ENCODE measurements at regions not wholly inside any gene's neighbourhood (a gene's known extent, or its start where the extent isn't known, plus 50 kb on each side); places are given as distances from the start of the nearest gene placed in this dataset.

- dilution Hi-C loops (cut with MboI; ENCODE audit: extremely low pct_ligation_motif_present, low sequenced_read_pairs) (no loop called here), intact Hi-C loops (cut with micrococcal nuclease) (no loop called here)
- H3K4me1 ChIP-seq (ENCODE audit: control insufficient read depth, extremely low read depth, insufficient read depth, low read length): no peaks in the 10 kb centered on the region
- H3K27me3 ChIP-seq (ENCODE audit: control insufficient read depth in 2 of 2, insufficient read depth in 2 of 2, low read length in 2 of 2): no peaks in the 10 kb centered on the region
- no peak overlapping the region for H3K27ac ChIP-seq (ENCODE audit: insufficient read depth, low read depth, low read length)
- no peak overlapping the region for H2AFZ ChIP-seq (ENCODE audit: low read depth, low read length)
- BruUV-seq (replicated peaks): no TSS peak
- no peaks in the 10 kb centered on the region for H3K9me1 ChIP-seq (replicated peaks; ENCODE audit: control insufficient read depth, extremely low read depth, insufficient read depth, low read length)
- ChIA-PET POLR2A (no interaction called here), CTCF (no interaction called here)
- DNase-seq (ENCODE audit: low read depth, low spot score): no peak
- H3K4me2 ChIP-seq (ENCODE audit: insufficient read depth, low read length): no peak overlapping the region
- FAIRE-seq: no peak
- H3K9me3 ChIP-seq (replicated peaks; ENCODE audit: control insufficient read depth, insufficient read depth, low read length): no peaks in the 10 kb centered on the region
- H3K36me3 ChIP-seq (ENCODE audit: control insufficient read depth in 2 of 2, extremely low read depth in 1 of 2, insufficient read depth in 2 of 2, low read length in 2 of 2): no peaks in the 10 kb centered on the region
- H3K9ac ChIP-seq (replicated peaks; ENCODE audit: extremely low read depth, insufficient read depth, low read length): no peak overlapping the region
- H3K79me2 ChIP-seq (ENCODE audit: control insufficient read depth, insufficient read depth, low read length): no peaks in the 10 kb centered on the region
- H4K20me1 ChIP-seq (replicated peaks; ENCODE audit: control insufficient read depth, extremely low read depth, insufficient read depth, low read length): no peaks in the 10 kb centered on the region
- H3K4me3 ChIP-seq (replicated peaks in 1 of 3; ENCODE audit: insufficient read depth in 1 of 3, low read depth in 1 of 3, low read length in 3 of 3): no peak overlapping the region
- TF ChIP-seq GATA2 (IDR thresholded peaks at IDR 0.05; ENCODE audit: insufficient read depth, insufficient read length, low read depth, low read length): no peak
- TF ChIP-seq JUN (IDR thresholded peaks at IDR 0.05; ENCODE audit: borderline replicate concordance, insufficient read depth, insufficient read length, low read depth): no peak
- no peak for TF ChIP-seq POLR2AphosphoS5 (IDR thresholded peaks at IDR 0.05; ENCODE audit: insufficient read depth, low read depth, low read length)
- no peak for TF ChIP-seq POLR2A (IDR thresholded peaks at IDR 0.05; ENCODE audit: low read depth, low read length)
- TF ChIP-seq CTCF (IDR thresholded peaks at IDR 0.05; ENCODE audit: extremely low read depth in 1 of 2, insufficient read depth in 1 of 2, low read depth in 1 of 2, low read length in 2 of 2): no peak
- no peak for TF ChIP-seq FOS (IDR thresholded peaks at IDR 0.05; ENCODE audit: borderline replicate concordance, insufficient read depth, low read length)
- no peak for TF ChIP-seq MYC (IDR thresholded peaks at IDR 0.05; ENCODE audit: low read depth, low read length)
Measured at GRCh38 chr1:73587080-73587479, 610.9 kb downstream of the LRRIQ3 start.

GRCh38 chr1:73577206-73577605, 620.8 kb downstream of the LRRIQ3 start:
- Histone ChIP-seq H3K27ac (ENCODE audit: insufficient read depth, low read depth, low read length) (no peak overlapping the region), H3K36me3 (ENCODE audit: control insufficient read depth in 2 of 2, extremely low read depth in 1 of 2, insufficient read depth in 2 of 2, low read length in 2 of 2) (no peaks in the 10 kb centered on the region), H3K9me1 (replicated peaks; ENCODE audit: control insufficient read depth, extremely low read depth, insufficient read depth, low read length) (no peaks in the 10 kb centered on the region), H3K4me2 (ENCODE audit: insufficient read depth, low read length) (no peak overlapping the region), H3K9ac (replicated peaks; ENCODE audit: extremely low read depth, insufficient read depth, low read length) (no peak overlapping the region), H3K4me1 (ENCODE audit: control insufficient read depth, extremely low read depth, insufficient read depth, low read length) (no peaks in the 10 kb centered on the region), H3K4me3 (replicated peaks in 1 of 3; ENCODE audit: insufficient read depth in 1 of 3, low read depth in 1 of 3, low read length in 3 of 3) (no peak overlapping the region), H2AFZ (ENCODE audit: low read depth, low read length) (no peak overlapping the region), H3K79me2 (ENCODE audit: control insufficient read depth, insufficient read depth, low read length) (no peaks in the 10 kb centered on the region), H3K27me3 (ENCODE audit: control insufficient read depth in 2 of 2, insufficient read depth in 2 of 2, low read length in 2 of 2) (no peaks in the 10 kb centered on the region), H3K9me3 (replicated peaks; ENCODE audit: control insufficient read depth, insufficient read depth, low read length) (no peaks in the 10 kb centered on the region), H4K20me1 (replicated peaks; ENCODE audit: control insufficient read depth, extremely low read depth, insufficient read depth, low read length) (no peaks in the 10 kb centered on the region)
- FAIRE-seq (no peak), DNase-seq (ENCODE audit: low read depth, low spot score) (no peak)
- CTCF ChIA-PET: no interaction called here
- TF ChIP-seq CTCF (IDR thresholded peaks at IDR 0.05; ENCODE audit: extremely low read depth in 1 of 2, insufficient read depth in 1 of 2, low read depth in 1 of 2, low read length in 2 of 2) (no peak), FOS (IDR thresholded peaks at IDR 0.05; ENCODE audit: borderline replicate concordance, insufficient read depth, low read length) (no peak), POLR2AphosphoS5 (IDR thresholded peaks at IDR 0.05; ENCODE audit: insufficient read depth, low read depth, low read length) (no peak), EZH2 (IDR thresholded peaks at IDR 0.05; ENCODE audit: borderline replicate concordance, low read depth, low read length, severe bottlenecking) (no peak), JUN (IDR thresholded peaks at IDR 0.05; ENCODE audit: borderline replicate concordance, insufficient read depth, insufficient read length, low read depth) (no peak), MYC (IDR thresholded peaks at IDR 0.05; ENCODE audit: low read depth, low read length) (no peak), MAX (IDR thresholded peaks at IDR 0.05; ENCODE audit: insufficient read depth, insufficient read length) (no peak), POLR2A (IDR thresholded peaks at IDR 0.05; ENCODE audit: low read depth, low read length) (no peak), GATA2 (IDR thresholded peaks at IDR 0.05; ENCODE audit: insufficient read depth, insufficient read length, low read depth, low read length) (no peak)
- BruUV-seq (replicated peaks): no TSS peak
- dilution Hi-C loops (cut with MboI; ENCODE audit: extremely low pct_ligation_motif_present, low sequenced_read_pairs) (no loop called here), intact Hi-C loops (cut with micrococcal nuclease) (no loop called here)
- POLR2A ChIA-PET: no interaction called here

Data from endothelial cell of umbilical vein (primary cell).